GM18526 (cell line): ENCODE measurements at regions not wholly inside any gene's neighbourhood (a gene's known extent, or its start where the extent isn't known, plus 50 kb on each side); places are given as distances from the start of the nearest gene placed in this dataset.

Experiments
- POLR2A ChIP-seq: IDR thresholded peaks from 3 replicates; pipeline ENCODE4 v1.6.1; 2011; ENCODE audit not compliant: insufficient read length; ENCODE audit errors: extremely low read depth

GRCh38 chr10:34884272-34884952 lies 69.3 kb upstream of the PARD3 start:
- TF ChIP-seq POLR2A: no peak

DNA sequence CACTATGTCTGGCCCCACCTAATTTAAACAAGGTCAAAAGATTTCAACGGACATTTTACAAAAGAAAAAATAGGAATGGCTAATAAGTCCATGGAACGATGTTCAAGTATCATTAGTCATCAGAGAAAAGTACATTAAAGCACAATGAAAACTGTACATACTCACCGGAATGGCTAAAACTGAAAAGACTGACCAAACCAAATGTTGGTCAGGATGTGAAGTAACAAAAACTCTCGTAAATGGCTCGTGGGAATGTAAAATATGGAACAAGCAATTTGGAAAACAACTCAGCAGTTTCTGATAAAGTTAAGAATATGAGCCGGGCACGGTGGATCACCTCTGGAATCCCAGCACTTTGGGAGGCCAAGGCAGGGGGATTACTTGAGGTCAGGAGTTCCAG lies 65.7 kb upstream of the PARD3 start:
- no peak for TF ChIP-seq POLR2A

GRCh38 chr10:34875061-34875460 lies 60.0 kb upstream of the PARD3 start:
- TF ChIP-seq POLR2A: no peak

GRCh38 chr10:34872820-34873219 lies 57.7 kb upstream of the PARD3 start:
- TF ChIP-seq POLR2A: no peak

GRCh38 chr10:34869135-34869836 lies 54.2 kb upstream of the PARD3 start:
- TF ChIP-seq POLR2A: no peak

DNA sequence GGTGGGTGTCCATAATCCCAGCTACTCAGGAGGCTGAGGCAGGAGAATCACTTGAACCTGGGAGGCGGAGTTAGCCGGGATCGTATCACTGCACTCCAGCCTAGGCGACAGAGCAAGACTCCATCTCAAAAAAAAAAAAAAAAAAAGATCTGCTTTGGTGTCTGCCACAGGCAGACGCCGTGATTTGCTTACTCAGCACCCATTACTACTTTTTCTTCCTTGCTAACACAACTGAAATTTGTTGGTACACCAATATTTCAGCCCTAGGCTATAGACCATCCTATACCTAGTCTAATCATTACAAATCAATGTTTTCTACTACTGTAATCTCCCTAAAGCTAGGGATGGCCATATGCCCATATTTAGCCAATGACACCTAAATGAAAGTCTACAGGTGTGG lies 53.5 kb upstream of the PARD3 start:
- TF ChIP-seq POLR2A: no peak

GRCh38 chr10:34866848-34867247 lies 51.8 kb upstream of the PARD3 start:
- TF ChIP-seq POLR2A: peak; percentile 25
